ENCODE measurements at regions not wholly inside any gene's neighbourhood (a gene's known extent, or its start where the extent isn't known, plus 50 kb on each side); places are given as distances from the start of the nearest gene placed in this dataset.

GRCh38 chr3:145395421-145395820 is 765.6 kb downstream of the PLOD2 start:
- H3K4me1 ChIP-seq (ENCODE audit: control insufficient read depth in 1 of 2, insufficient read depth in 2 of 2, low read length in 2 of 2), result no peaks in the 10 kb centered on the region
- H3K79me2 ChIP-seq (ENCODE audit: insufficient read depth, low read length), result no peaks in the 10 kb centered on the region
- intact Hi-C loops (cut with micrococcal nuclease), result no loop called here
- no peak overlapping the region for H3K4me2 ChIP-seq (replicated peaks; ENCODE audit: extremely low read depth, low read length, poor library complexity, severe bottlenecking)
- H3K4me1 Mint-ChIP-seq, result no peaks in the 10 kb centered on the region
- no peak overlapping the region for H3K4me3 ChIP-seq (replicated peaks in 1 of 3; ENCODE audit: low read depth in 2 of 3, low read length in 3 of 3)
- no peak overlapping the region for H3K4me3 Mint-ChIP-seq
- H3K36me3 ChIP-seq (replicated peaks in 1 of 2; ENCODE audit: control insufficient read depth in 1 of 2, insufficient read depth in 2 of 2, low read length in 2 of 2), result no peaks in the 10 kb centered on the region
- H4K20me1 ChIP-seq (ENCODE audit: insufficient read depth, low read length), result no peaks in the 10 kb centered on the region
- H3K9me3 Mint-ChIP-seq, result peaks cover 0 to 8% (median 0%) of the 10 kb centered on the region in 7 donors
- H3K27ac ChIP-seq (ENCODE audit: low read depth in 1 of 2, low read length in 2 of 2), result no peak overlapping the region
- H3K9ac ChIP-seq (ENCODE audit: insufficient read depth, low read length, poor library complexity, severe bottlenecking), result no peak overlapping the region
- DNase-seq, result no peak
- H3K27me3 Mint-ChIP-seq (ENCODE audit: low read depth in 3 of 3), result no peaks in the 10 kb centered on the region
- peaks cover 7 to 14% of the 10 kb centered on the region in 2 donors for H3K9me3 ChIP-seq (replicated peaks in 1 of 2; ENCODE audit: control insufficient read depth in 1 of 2, insufficient read depth in 1 of 2, low read length in 2 of 2)
- no peak overlapping the region for H2AFZ ChIP-seq (ENCODE audit: insufficient read depth, low read depth, low read length, poor library complexity, severe bottlenecking)
- no peak for TF ChIP-seq CTCF (IDR thresholded peaks at IDR 0.05)
- 82% methylated on average over 5 of the region's 8 CpGs for WGBS (ENCODE audit: insufficient coverage)
- no peaks in the 10 kb centered on the region for H3K36me3 Mint-ChIP-seq
- no peaks in the 10 kb centered on the region for H3K27me3 ChIP-seq (ENCODE audit: control insufficient read depth in 2 of 2, insufficient read depth in 2 of 2, low read length in 2 of 2)
- H3K27ac Mint-ChIP-seq, result no peak overlapping the region

GRCh38 chr3:145411605-145412004 is 749.4 kb downstream of the PLOD2 start:
- Mint-ChIP-seq H3K4me1 (no peaks in the 10 kb centered on the region), H3K27me3 (ENCODE audit: low read depth in 3 of 3) (no peaks in the 10 kb centered on the region), H3K4me3 (no peak overlapping the region), H3K9me3 (peaks cover 0 to 11% (median 2%) of the 10 kb centered on the region in 7 donors), H3K36me3 (no peaks in the 10 kb centered on the region), H3K27ac (no peak overlapping the region)
- H3K36me3 ChIP-seq (replicated peaks in 1 of 2; ENCODE audit: control insufficient read depth in 1 of 2, insufficient read depth in 2 of 2, low read length in 2 of 2), result no peaks in the 10 kb centered on the region
- H3K79me2 ChIP-seq (ENCODE audit: insufficient read depth, low read length), result no peaks in the 10 kb centered on the region
- no CpG with 5 or more reads among the region's 5 CpGs for WGBS (ENCODE audit: insufficient coverage)
- H3K4me2 ChIP-seq (replicated peaks; ENCODE audit: extremely low read depth, low read length, poor library complexity, severe bottlenecking), result no peak overlapping the region
- H3K27me3 ChIP-seq (ENCODE audit: control insufficient read depth in 2 of 2, insufficient read depth in 2 of 2, low read length in 2 of 2), result no peaks in the 10 kb centered on the region
- intact Hi-C loops (cut with micrococcal nuclease), result no loop called here
- H3K4me3 ChIP-seq (replicated peaks in 1 of 3; ENCODE audit: low read depth in 2 of 3, low read length in 3 of 3), result no peak overlapping the region
- H3K4me1 ChIP-seq (ENCODE audit: control insufficient read depth in 1 of 2, insufficient read depth in 2 of 2, low read length in 2 of 2), result no peaks in the 10 kb centered on the region
- no peaks in the 10 kb centered on the region for H4K20me1 ChIP-seq (ENCODE audit: insufficient read depth, low read length)
- no peak overlapping the region for H3K9ac ChIP-seq (ENCODE audit: insufficient read depth, low read length, poor library complexity, severe bottlenecking)
- no peak for DNase-seq
- no peak for TF ChIP-seq CTCF (IDR thresholded peaks at IDR 0.05)
- H3K27ac ChIP-seq (ENCODE audit: low read depth in 1 of 2, low read length in 2 of 2), result no peak overlapping the region
- no peak overlapping the region for H2AFZ ChIP-seq (ENCODE audit: insufficient read depth, low read depth, low read length, poor library complexity, severe bottlenecking)
- peaks cover 0 to 3% of the 10 kb centered on the region in 2 donors for H3K9me3 ChIP-seq (replicated peaks in 1 of 2; ENCODE audit: control insufficient read depth in 1 of 2, insufficient read depth in 1 of 2, low read length in 2 of 2)

Measured in CD14-positive monocyte (primary cell).